GM19438 (cell line): ENCODE measurements at regions not wholly inside any gene's neighbourhood (a gene's known extent, or its start where the extent isn't known, plus 50 kb on each side); places are given as distances from the start of the nearest gene placed in this dataset.

Experiments used
- ATAC-seq: cut with Tn5 transposase; IDR thresholded peaks from one replicate; pipeline ENCODE4 v1.9.1; 2021; ENCODE audit warnings: low read depth; ENCODE audit not compliant: unreplicated experiment

- ATAC-seq: no peak
Observed at GRCh38 chr12:17810399-17810798, 279.6 kb downstream of the RERGL start.

GRCh38 chr12:17809206-17809605, 280.8 kb downstream of the RERGL start:
- no peak for ATAC-seq

GRCh38 chr12:17802657-17803641, 287.0 kb downstream of the RERGL start:
- ATAC-seq: no peak

GRCh38 chr12:17793854-17794253, 296.1 kb downstream of the RERGL start:
- ATAC-seq: no peak

GRCh38 chr12:17778242-17778641, 311.8 kb downstream of the RERGL start:
- no peak for ATAC-seq

GRCh38 chr12:17763366-17763765, 326.6 kb downstream of the RERGL start:
- ATAC-seq: no peak

- no peak for ATAC-seq
Observed at GRCh38 chr12:17759982-17760381, 330.0 kb downstream of the RERGL start.
